ENCODE measurements at regions not wholly inside any gene's neighbourhood (a gene's known extent, or its start where the extent isn't known, plus 50 kb on each side); places are given as distances from the start of the nearest gene placed in this dataset.

DNA sequence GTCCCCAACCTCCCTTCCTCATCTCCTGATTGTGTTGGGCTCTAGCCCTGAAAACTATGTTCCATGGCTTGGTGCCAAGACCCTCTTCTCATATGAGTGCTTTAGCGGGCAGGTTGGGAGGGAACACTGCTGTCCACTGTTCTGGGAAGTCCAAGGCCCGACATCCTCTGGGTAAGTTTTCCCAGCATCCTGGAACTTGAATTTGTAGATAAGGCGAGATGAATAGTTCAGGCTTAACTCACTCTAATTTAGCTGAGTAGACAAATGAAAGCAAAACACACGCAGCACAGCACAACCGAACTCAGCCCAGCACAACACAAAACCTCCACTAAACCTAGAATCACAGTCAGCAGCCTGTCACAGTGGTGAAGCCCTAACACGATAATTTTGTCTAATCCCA lies 95.3 kb upstream of the SLC28A3 start:
- intact Hi-C loops (cut with DNase I) = no loop called here
- Histone ChIP-seq H3K9me3 (no peaks in the 10 kb centered on the region), H3K27me3 (no peaks in the 10 kb centered on the region), H3K36me3 (no peaks in the 10 kb centered on the region), H3K27ac (replicated peaks in 1 of 4) (no peak overlapping the region), H3K4me3 (no peak overlapping the region), H3K4me1 (peaks cover 0 to 6% (median 0%) of the 10 kb centered on the region in 4 donors)
- DNase-seq (ENCODE audit: extremely low spot score) = no peak
- TF ChIP-seq, protein P1, sequence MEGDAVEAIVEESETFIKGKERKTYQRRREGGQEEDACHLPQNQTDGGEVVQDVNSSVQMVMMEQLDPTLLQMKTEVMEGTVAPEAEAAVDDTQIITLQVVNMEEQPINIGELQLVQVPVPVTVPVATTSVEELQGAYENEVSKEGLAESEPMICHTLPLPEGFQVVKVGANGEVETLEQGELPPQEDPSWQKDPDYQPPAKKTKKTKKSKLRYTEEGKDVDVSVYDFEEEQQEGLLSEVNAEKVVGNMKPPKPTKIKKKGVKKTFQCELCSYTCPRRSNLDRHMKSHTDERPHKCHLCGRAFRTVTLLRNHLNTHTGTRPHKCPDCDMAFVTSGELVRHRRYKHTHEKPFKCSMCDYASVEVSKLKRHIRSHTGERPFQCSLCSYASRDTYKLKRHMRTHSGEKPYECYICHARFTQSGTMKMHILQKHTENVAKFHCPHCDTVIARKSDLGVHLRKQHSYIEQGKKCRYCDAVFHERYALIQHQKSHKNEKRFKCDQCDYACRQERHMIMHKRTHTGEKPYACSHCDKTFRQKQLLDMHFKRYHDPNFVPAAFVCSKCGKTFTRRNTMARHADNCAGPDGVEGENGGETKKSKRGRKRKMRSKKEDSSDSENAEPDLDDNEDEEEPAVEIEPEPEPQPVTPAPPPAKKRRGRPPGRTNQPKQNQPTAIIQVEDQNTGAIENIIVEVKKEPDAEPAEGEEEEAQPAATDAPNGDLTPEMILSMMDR (IDR thresholded peaks at IDR 0.05) = no peak
- TF ChIP-seq POLR2A (IDR thresholded peaks at IDR 0.05; ENCODE audit: low read depth) = no peak
- TF ChIP-seq POLR2AphosphoS5 (IDR thresholded peaks at IDR 0.05) = no peak
- TF ChIP-seq EP300 (IDR thresholded peaks at IDR 0.05) = no peak
- WGBS = 88% methylated on average over 6 of the region's 6 CpGs

DNA sequence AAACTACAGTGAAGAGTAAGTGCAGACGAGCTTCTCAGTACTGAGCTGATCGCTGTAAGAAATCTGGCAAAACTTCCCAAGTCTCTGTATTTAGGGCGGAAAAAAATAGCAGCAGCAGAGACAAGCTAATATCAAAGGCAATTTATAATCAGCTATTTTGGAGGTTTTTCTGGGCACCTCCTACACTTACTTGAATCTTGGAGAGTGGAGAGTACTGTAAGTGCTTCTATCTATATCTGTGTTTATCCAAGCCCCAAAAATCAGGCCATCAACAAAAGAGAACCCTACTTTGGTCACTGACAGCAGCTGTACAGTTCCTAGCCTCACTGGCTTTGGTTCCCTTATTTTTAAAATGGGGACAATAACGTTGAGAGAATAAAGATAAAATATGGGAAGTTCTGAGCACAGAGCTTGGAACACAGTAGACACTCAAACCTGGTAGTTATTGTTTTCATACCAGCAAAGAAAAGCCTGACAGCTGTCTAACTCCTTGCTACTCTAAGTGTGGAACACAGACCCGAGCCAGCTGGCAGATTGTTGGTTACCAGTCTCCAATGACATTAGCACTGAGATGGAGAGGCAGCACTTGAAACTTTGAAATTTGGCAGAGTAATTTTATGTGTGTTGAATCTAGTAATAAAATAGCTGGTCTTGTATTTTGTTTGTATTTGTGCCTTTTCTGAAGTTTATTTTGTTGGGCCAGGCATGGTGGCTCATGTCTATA lies 96.0 kb upstream of the SLC28A3 start:
- Histone ChIP-seq H3K9me3 (no peaks in the 10 kb centered on the region), H3K27me3 (no peaks in the 10 kb centered on the region), H3K4me3 (no peak overlapping the region), H3K4me1 (peaks cover 0 to 6% (median 0%) of the 10 kb centered on the region in 4 donors), H3K36me3 (no peaks in the 10 kb centered on the region), H3K27ac (replicated peaks in 1 of 4) (no peak overlapping the region)
- TF ChIP-seq POLR2A (IDR thresholded peaks at IDR 0.05; ENCODE audit: low read depth) (no peak), POLR2AphosphoS5 (IDR thresholded peaks at IDR 0.05) (no peak), EP300 (IDR thresholded peaks at IDR 0.05) (no peak)
- TF ChIP-seq, protein P1 (IDR thresholded peaks at IDR 0.05) = no peak
- DNase-seq (ENCODE audit: extremely low spot score) = no peak
- intact Hi-C loops (cut with DNase I) = no loop called here
- 63% methylated on average over 5 of the region's 5 CpGs for WGBS

DNA sequence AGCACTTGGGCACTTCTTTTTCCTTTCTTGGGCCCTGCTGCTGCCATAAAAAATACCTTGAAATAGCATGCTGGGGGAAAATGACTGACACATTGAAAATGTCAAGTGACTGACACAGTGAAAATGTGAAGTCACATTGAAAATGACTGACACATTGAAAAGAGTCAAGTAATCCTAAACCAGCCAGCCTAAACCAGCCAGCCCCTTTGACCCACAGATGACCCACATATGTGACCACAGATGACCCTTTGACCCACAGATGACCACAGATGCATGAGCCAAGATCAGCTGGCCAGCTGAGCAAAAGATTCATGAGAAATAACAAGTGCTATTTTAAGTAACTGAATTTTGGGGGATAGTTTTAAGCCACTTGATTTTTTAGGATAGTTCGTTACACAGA lies 97.8 kb upstream of the SLC28A3 start:
- no peak overlapping the region for H3K4me3 ChIP-seq
- no peaks in the 10 kb centered on the region for H3K9me3 ChIP-seq
- no peak for TF ChIP-seq EP300 (IDR thresholded peaks at IDR 0.05)
- no peak for TF ChIP-seq POLR2AphosphoS5 (IDR thresholded peaks at IDR 0.05)
- no peak for TF ChIP-seq POLR2A (IDR thresholded peaks at IDR 0.05; ENCODE audit: low read depth)
- TF ChIP-seq, protein P1 (IDR thresholded peaks at IDR 0.05) = no peak
- intact Hi-C loops (cut with DNase I) = no loop called here
- peaks cover 0 to 6% (median 0%) of the 10 kb centered on the region in 4 donors for H3K4me1 ChIP-seq
- 95% methylated on average over 1 of the region's 1 CpG for WGBS
- no peaks in the 10 kb centered on the region for H3K27me3 ChIP-seq
- no peaks in the 10 kb centered on the region for H3K36me3 ChIP-seq
- no peak for DNase-seq (ENCODE audit: extremely low spot score)
- H3K27ac ChIP-seq (replicated peaks in 1 of 4) = no peak overlapping the region

DNA sequence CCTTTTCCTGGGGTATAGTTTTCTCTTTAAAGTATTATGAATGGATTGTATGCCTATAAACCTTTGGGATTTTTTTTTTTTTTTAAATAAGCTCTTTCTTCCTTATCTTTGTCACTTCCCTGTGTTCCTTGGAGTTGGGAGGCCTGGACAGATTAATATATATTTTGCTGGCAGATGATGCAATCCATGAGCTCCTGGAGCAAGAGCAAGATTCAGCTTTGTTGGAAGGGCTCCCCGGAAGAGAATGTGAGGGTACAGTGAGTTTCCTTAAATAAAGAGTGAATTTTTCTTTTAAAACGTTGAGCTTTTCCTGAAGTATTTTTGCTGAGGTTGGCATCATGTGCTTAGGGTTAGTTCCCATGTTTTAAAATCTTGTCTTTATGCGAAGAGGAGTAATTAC lies 98.7 kb upstream of the SLC28A3 start:
- H3K9me3 ChIP-seq = no peaks in the 10 kb centered on the region
- no peak overlapping the region for H3K27ac ChIP-seq (replicated peaks in 1 of 4)
- H3K36me3 ChIP-seq = no peaks in the 10 kb centered on the region
- no peak for DNase-seq (ENCODE audit: extremely low spot score)
- TF ChIP-seq, protein P1 (IDR thresholded peaks at IDR 0.05) = no peak
- TF ChIP-seq EP300 (IDR thresholded peaks at IDR 0.05) = no peak
- no peak for TF ChIP-seq POLR2A (IDR thresholded peaks at IDR 0.05; ENCODE audit: low read depth)
- no peak for TF ChIP-seq POLR2AphosphoS5 (IDR thresholded peaks at IDR 0.05)
- no peaks in the 10 kb centered on the region for H3K27me3 ChIP-seq
- WGBS = 23% methylated on average over 3 of the region's 3 CpGs
- H3K4me1 ChIP-seq = peaks cover 0 to 6% (median 0%) of the 10 kb centered on the region in 4 donors
- intact Hi-C loops (cut with DNase I) = no loop called here
- no peak overlapping the region for H3K4me3 ChIP-seq

DNA sequence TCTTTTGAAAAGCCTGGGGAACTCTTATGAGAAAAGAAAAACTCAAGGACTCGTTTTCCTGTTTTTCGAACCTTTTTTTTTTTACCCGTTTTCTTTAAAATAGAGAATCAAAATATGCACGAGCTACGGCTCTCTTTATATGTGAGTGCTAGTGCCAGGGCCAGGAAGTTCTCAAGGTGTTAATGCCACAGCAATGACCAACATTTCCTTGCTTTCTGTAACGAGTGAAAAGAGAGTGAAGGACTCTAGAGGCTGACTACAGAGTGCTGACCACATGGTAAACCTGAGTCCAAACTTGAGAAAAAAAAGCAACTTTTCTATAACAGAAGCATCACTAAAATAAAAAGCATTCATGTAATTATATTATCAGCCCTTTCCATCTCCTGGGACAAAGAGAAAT lies 102.2 kb upstream of the SLC28A3 start:
- no peak for DNase-seq (ENCODE audit: extremely low spot score)
- H3K36me3 ChIP-seq = no peaks in the 10 kb centered on the region
- 80% methylated on average over 6 of the region's 6 CpGs for WGBS
- peaks cover 0 to 7% (median 0%) of the 10 kb centered on the region in 4 donors for H3K27me3 ChIP-seq
- H3K9me3 ChIP-seq = no peaks in the 10 kb centered on the region
- no peaks in the 10 kb centered on the region for H3K4me1 ChIP-seq
- intact Hi-C loops (cut with DNase I) = no loop called here
- H3K27ac ChIP-seq (replicated peaks in 1 of 4) = no peak overlapping the region
- TF ChIP-seq EP300 (IDR thresholded peaks at IDR 0.05) (no peak), POLR2AphosphoS5 (IDR thresholded peaks at IDR 0.05) (no peak), POLR2A (IDR thresholded peaks at IDR 0.05; ENCODE audit: low read depth) (no peak)
- TF ChIP-seq, protein P1 (IDR thresholded peaks at IDR 0.05) = no peak
- no peak overlapping the region for H3K4me3 ChIP-seq

Data from esophagus muscularis mucosa (tissue), 4 donors.